CD4-positive, alpha-beta T cell treated with Interferon alpha-2 for 1 hour (primary cell): ENCODE measurements at regions not wholly inside any gene's neighbourhood (a gene's known extent, or its start where the extent isn't known, plus 50 kb on each side); places are given as distances from the start of the nearest gene placed in this dataset.
A peak's percentile ranks its signal among the peaks of the same experiment; 100 is the strongest.

Experiments
- DNase-seq, 2 donors: peaks; one replicate each; pipeline ENCODE4 v3.0.0-alpha.2; 2020 to 2022

- DNase-seq: no peak
These were observed 126.2 kb upstream of the KLF6 start for GRCh38 chr10:3911241-3911640.

- DNase-seq: no peak
These were observed 124.3 kb upstream of the KLF6 start for GRCh38 chr10:3909339-3909738.

DNA sequence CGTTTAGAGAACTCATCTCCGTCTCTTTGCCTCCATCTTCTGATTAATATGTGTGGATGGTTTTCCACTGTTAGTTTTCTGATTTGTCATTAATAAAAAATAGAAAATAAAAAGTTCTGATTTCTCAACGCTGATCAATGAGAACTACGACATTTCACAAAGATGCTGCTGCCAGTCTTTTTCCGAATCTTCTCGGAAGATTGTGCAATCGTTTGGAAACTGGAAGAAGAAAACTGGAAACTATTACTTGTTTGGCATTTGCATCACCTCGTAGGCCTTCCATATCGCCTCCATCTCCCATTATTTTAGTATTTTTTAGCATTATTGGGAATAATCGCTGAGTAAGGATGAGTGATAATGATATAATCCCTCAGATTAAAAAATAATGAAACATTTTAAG is 123.2 kb upstream of the KLF6 start:
- DNase-seq: no peak

DNA sequence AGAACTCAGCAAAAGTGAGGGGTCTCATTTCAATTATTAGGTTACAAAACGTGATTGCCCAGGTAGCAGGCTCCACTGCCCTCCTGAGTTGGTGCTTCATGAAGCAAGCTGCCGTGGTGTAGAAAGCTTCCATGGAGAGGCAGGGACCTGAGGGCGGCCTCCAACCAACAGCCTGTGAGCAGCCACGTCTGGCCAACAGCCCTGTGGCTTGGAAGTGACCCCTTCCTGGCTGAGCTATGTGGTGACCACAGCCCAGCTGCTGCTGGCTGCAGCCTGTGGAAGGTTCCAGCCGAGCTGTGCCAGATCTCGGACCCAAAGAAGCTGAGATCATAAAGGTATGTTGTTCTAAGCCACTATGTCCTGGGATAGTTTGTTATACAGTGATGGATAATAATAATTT is 122.5 kb upstream of the KLF6 start:
- no peak for DNase-seq

- DNase-seq: no peak
These were observed 121.6 kb upstream of the KLF6 start for GRCh38 chr10:3906511-3907111.

DNA sequence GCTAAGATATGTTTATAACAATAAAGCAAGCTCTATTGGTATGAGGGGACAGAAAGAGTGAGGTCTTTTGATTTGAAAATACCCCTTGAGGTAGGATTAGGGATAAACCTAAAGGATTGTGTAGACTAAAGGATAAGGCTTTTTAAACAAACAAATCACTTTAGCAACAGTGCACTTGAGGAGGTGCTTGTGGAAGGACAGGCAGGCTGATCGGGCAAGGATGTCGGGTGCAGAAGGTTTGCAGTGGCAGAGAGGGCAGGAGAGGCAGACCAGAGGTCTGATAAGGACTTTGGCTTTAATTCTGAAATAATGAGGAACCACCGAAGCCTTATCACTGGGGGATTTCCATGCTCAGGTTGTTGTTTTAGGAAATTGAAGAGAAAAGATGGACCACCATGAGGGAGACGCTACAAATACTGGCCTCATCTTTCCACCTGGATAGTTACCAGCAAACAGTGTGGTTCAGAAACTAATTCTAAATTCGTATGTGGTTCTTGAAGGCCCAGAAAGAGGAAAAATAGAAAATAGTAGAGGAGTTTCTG is 119.5 kb upstream of the KLF6 start:
- DNase-seq: no peak

- no peak for DNase-seq
These were observed 117.9 kb upstream of the KLF6 start for GRCh38 chr10:3902809-3903410.

DNA sequence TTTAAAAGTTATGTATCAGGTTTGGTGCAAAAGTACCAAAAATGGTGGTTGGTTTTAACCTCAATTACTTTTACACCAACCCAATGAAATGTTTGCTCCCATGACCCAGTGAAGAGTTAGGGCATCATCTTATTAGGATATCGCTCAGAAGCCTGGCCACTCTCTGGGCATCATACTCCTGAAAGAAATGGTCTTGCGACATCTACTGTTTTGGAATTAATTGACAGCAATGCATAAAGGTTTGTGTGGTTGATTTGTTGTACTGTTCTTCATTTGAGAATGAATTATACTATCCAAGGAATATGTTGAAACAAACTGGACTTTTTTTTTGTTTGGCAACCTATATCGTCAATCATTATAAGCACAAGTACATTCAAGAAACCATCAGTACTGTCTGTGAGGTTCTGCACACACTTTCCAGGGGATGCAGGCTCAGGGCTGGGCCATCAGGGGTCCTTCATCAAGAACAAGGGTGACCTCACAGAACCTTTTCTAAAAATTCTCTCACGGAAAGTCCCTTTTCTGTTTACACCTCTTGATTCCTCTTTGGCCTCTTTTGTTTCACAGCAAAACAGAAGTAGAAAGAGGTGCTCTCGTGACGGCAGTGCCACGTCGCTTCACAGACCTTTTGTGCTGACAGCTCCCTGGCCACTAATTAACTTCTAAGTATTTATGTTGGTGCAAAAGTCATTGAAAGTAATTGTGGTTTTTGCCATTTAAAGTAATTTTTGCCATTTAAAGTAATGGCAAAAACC is 117.2 kb upstream of the KLF6 start:
- DNase-seq: peak; percentile 79 to 80

DNA sequence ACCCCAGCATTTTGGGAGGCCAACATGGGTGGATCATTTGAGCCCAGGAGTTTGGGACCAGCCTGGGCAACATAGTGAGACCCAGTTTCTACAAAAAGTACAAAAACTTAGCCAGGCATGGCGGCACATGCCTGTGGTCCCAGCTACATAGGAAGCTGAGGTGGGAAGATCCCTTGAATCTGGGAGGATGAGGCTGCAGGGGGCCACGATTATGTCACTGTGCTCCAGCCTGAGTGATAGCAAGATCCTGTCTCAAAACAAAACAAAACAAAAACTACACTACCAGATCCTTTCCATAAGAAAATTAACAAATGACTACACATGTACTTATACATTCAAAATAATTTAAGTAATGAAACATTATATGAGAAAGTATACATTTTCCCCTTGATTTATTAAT is 116.4 kb upstream of the KLF6 start:
- DNase-seq: no peak

- DNase-seq: no peak
These were observed 115.4 kb upstream of the KLF6 start for GRCh38 chr10:3900391-3900790.

- DNase-seq: no peak
These were observed 113.8 kb upstream of the KLF6 start for GRCh38 chr10:3898821-3899220.

DNA sequence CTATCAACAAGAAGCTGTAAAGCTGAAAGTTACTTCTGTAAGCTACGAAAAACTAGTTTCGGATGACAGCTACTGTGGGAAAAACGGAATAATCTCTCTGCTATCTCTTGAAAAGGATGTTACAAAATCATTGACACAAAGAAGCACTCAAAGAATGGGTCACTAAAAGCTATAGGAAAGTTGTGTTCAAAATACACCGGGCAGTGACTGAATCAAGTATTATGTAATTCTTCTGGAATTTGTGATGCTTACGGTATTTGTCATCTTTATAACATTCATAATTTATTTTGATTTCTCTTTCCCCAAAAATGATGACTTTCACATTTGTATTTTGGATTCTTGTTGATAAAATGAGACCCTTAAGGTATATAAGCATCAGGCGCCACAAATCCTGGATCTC is 112.1 kb upstream of the KLF6 start:
- DNase-seq: no peak

DNA sequence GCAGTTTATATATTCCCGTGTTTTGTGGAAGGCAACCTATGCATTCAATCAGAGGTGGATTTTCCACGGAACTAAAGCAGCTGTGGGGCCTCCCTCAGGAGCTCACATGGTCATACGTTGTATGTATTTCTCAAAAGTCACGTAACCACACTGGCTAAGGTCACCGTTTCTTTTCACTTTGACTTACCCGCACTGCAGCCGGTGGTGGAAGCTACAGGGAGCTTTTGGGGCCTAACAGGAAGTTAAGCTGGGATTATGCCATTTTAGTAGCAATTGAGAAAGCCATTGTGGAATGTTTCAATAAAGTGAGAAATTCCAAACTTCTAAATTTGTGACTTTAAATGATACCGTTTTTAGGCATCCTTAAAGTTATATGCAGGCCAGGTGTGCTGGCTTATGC is 111.2 kb upstream of the KLF6 start:
- no peak for DNase-seq

DNA sequence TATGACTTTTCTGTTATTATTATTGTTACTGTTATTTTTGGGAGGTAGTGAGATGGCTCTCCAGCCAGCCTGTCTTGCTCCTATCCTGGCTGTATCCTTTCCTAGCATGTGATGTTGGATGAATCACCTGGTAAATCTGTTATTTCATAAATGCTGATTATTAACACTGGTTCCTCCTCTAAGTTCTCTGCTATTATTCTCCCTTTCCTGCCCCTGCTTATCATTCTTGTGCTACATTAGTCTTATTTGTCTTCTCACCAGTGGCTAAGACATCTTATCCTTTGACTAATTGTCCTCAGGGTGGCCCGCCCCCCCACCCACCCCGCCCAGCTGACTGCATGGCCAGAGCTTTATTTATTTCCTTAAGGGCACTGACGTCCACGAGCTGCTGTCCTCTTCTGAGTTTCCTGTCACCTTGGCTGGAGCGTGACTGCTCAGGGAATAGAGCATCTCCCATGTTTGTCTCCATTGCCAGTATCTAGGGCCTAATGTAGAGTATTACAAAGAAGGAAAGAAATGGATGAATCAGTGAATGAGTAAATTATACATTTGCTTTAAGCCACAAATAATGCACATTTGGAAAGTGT is 110.1 kb upstream of the KLF6 start:
- DNase-seq: no peak

DNA sequence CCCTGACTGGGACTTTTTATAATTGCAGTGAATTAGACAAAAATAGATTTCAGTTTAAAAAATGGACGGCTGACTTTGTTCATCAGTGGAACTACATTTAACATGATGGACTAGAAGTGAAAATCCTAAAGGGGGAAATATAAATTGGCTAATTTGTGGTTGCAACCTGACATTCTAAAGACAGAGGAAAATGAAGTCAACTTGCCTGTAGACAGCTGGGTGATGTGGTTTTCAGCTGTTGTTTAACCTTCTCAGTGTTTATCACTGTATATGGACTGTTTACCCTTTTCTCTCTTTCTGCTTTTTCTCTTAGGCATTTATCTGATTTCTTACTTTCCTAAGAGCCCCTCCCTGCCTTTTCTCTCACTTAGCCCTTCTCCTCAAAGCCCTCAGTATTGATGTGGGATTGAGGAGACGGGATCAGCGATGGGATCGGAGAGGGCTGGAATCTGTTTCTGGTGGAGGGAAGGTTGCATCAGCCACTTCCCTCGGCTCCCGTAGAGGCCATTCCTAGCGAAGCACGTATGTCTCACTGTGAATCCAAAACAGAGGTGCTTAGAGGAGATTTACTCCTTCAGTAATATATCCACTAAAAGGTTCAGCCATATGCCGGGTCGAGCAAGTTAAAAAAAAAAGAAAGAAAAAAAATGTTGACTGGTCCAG is 109.0 kb upstream of the KLF6 start:
- DNase-seq: peak in 1 of 2 donors; percentile 36

- DNase-seq: peak in 1 of 2 donors; percentile 81
These were observed 107.7 kb upstream of the KLF6 start for GRCh38 chr10:3892440-3893425.

- no peak for DNase-seq
These were observed 106.4 kb upstream of the KLF6 start for GRCh38 chr10:3891396-3891795.

GRCh38 chr10:3890602-3891352 is 105.8 kb upstream of the KLF6 start:
- no peak for DNase-seq

- no peak for DNase-seq
These were observed 105.0 kb upstream of the KLF6 start for GRCh38 chr10:3889961-3890522.

DNA sequence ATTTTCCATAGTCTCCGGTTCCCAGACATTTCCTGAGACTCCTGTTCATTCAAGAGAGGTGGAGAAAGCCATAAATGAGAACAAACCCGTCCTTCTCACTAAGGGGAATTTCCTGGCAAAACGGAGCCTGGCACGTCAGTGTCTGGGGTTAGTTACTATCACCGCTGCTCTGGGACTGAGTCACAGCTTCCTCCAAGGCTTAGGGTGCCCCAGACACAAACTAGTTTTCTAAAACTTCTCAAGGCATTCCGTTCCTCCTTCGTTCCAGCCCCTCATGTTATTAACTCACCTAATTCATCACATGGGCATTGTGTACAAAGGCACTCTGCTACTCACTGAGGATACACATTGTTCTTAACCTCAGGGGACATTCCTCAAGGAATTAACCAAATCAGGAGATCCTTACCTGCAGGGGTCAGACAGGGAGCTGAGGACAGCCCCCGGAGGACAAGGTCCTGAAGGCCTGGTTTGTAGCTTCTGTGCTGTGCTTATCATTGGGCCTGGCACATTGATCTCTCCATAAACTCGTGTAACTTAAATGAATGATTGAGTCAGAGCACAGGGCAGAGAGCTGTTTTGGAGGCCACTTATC is 103.0 kb upstream of the KLF6 start:
- peak; percentile 76 to 87 for DNase-seq
